ENCODE measurements at regions not wholly inside any gene's neighbourhood (a gene's known extent, or its start where the extent isn't known, plus 50 kb on each side); places are given as distances from the start of the nearest gene placed in this dataset.

GRCh38 chr10:83178526-83178925 lies 960.8 kb upstream of the GHITM start:
- DNase-seq (ENCODE audit: low spot score) (no peak), ATAC-seq (ENCODE audit: low FRiP score) (no peak)
- TF ChIP-seq CTCF (IDR thresholded peaks at IDR 0.05), result no peak

- ATAC-seq (ENCODE audit: low FRiP score) (no peak), DNase-seq (ENCODE audit: low spot score) (no peak)
- no peak for TF ChIP-seq CTCF (IDR thresholded peaks at IDR 0.05)
Measured at GRCh38 chr10:83179371-83179770, 959.9 kb upstream of the GHITM start.

- no peak for TF ChIP-seq CTCF (IDR thresholded peaks at IDR 0.05)
- DNase-seq (ENCODE audit: low spot score), result no peak
Measured at GRCh38 chr10:83182076-83182475, 957.2 kb upstream of the GHITM start.

GRCh38 chr10:83184641-83185040 lies 954.7 kb upstream of the GHITM start:
- DNase-seq (ENCODE audit: low spot score) (no peak), ATAC-seq (ENCODE audit: low FRiP score) (no peak)
- no peak for TF ChIP-seq CTCF (IDR thresholded peaks at IDR 0.05)

More at GRCh38 chr10:83182076-83182475, 957.2 kb upstream of the GHITM start:
- no peak for ATAC-seq (ENCODE audit: low FRiP score)

GRCh38 chr10:83190614-83191013 lies 948.7 kb upstream of the GHITM start:
- ATAC-seq (ENCODE audit: low FRiP score) (no peak), DNase-seq (ENCODE audit: low spot score) (no peak)
- no peak for TF ChIP-seq CTCF (IDR thresholded peaks at IDR 0.05)

- ATAC-seq (ENCODE audit: low FRiP score), result no peak
Measured at GRCh38 chr10:83193026-83193425, 946.3 kb upstream of the GHITM start.

More at GRCh38 chr10:83193026-83193425, 946.3 kb upstream of the GHITM start:
- TF ChIP-seq CTCF (IDR thresholded peaks at IDR 0.05), result no peak
- DNase-seq (ENCODE audit: low spot score), result no peak
